ENCODE measurements at regions not wholly inside any gene's neighbourhood (a gene's known extent, or its start where the extent isn't known, plus 50 kb on each side); places are given as distances from the start of the nearest gene placed in this dataset.

- TF ChIP-seq CTCF (IDR thresholded peaks at IDR 0.05; ENCODE audit: insufficient read depth, low read depth, low read length): no peak
- DNase-seq (ENCODE audit: low read depth): no peak
- H3K4me3 ChIP-seq (ENCODE audit: low read depth, low read length): no peak overlapping the region
These were observed 375.5 kb downstream of the TOX3 start for GRCh38 chr16:52171481-52171880.

GRCh38 chr16:52167328-52167727 is 379.6 kb downstream of the TOX3 start:
- H3K4me3 ChIP-seq (ENCODE audit: low read depth, low read length): no peak overlapping the region
- no peak for DNase-seq (ENCODE audit: low read depth)
- TF ChIP-seq CTCF (IDR thresholded peaks at IDR 0.05; ENCODE audit: insufficient read depth, low read depth, low read length): no peak

GRCh38 chr16:52165961-52166360 is 381.0 kb downstream of the TOX3 start:
- DNase-seq (ENCODE audit: low read depth): no peak
- TF ChIP-seq CTCF (IDR thresholded peaks at IDR 0.05; ENCODE audit: insufficient read depth, low read depth, low read length): no peak
- no peak overlapping the region for H3K4me3 ChIP-seq (ENCODE audit: low read depth, low read length)

- no peak for TF ChIP-seq CTCF (IDR thresholded peaks at IDR 0.05; ENCODE audit: insufficient read depth, low read depth, low read length)
- no peak overlapping the region for H3K4me3 ChIP-seq (ENCODE audit: low read depth, low read length)
- no peak for DNase-seq (ENCODE audit: low read depth)
These were observed 397.9 kb downstream of the TOX3 start for GRCh38 chr16:52149003-52149402.

GRCh38 chr16:52141871-52142270 is 405.1 kb downstream of the TOX3 start:
- H3K4me3 ChIP-seq (ENCODE audit: low read depth, low read length): no peak overlapping the region
- TF ChIP-seq CTCF (IDR thresholded peaks at IDR 0.05; ENCODE audit: insufficient read depth, low read depth, low read length): no peak
- no peak for DNase-seq (ENCODE audit: low read depth)

- DNase-seq (ENCODE audit: low read depth): no peak
- no peak for TF ChIP-seq CTCF (IDR thresholded peaks at IDR 0.05; ENCODE audit: insufficient read depth, low read depth, low read length)
- no peak overlapping the region for H3K4me3 ChIP-seq (ENCODE audit: low read depth, low read length)
These were observed 418.6 kb downstream of the TOX3 start for GRCh38 chr16:52128361-52128760.

- no peak for TF ChIP-seq CTCF (IDR thresholded peaks at IDR 0.05; ENCODE audit: insufficient read depth, low read depth, low read length)
- no peak overlapping the region for H3K4me3 ChIP-seq (ENCODE audit: low read depth, low read length)
- DNase-seq (ENCODE audit: low read depth): no peak
These were observed 423.1 kb downstream of the TOX3 start for GRCh38 chr16:52123842-52124241.
